ENCODE measurements at regions not wholly inside any gene's neighbourhood (a gene's known extent, or its start where the extent isn't known, plus 50 kb on each side); places are given as distances from the start of the nearest gene placed in this dataset.
A peak's percentile ranks its signal among the peaks of the same experiment; 100 is the strongest.

GRCh38 chr3:150194957-150195356 is 213.1 kb upstream of the TSC22D2 start:
- Histone ChIP-seq H3K4me1 (ENCODE audit: control insufficient read depth in 2 of 2, insufficient read depth in 1 of 2, low read depth in 1 of 2, low read length in 2 of 2) (peaks cover 0 to 1% of the 10 kb centered on the region in 2 donors), H3K36me3 (replicated peaks in 1 of 2; ENCODE audit: control insufficient read depth in 2 of 2, insufficient read depth in 2 of 2, low read length in 2 of 2) (no peaks in the 10 kb centered on the region), H3K4me2 (ENCODE audit: insufficient read depth, low read length, poor library complexity, severe bottlenecking) (no peak overlapping the region), H3K9ac (ENCODE audit: low read depth, low read length, poor library complexity) (no peak overlapping the region), H2BK15ac (ENCODE audit: low read length) (no peak overlapping the region), H4K91ac (ENCODE audit: low read depth, low read length, poor library complexity) (no peak overlapping the region), H4K8ac (ENCODE audit: low read depth, low read length) (no peak overlapping the region), H2BK5ac (ENCODE audit: low read length) (no peak overlapping the region), H2AFZ (ENCODE audit: low read length) (no peak overlapping the region), H3K9me3 (replicated peaks in 1 of 2; ENCODE audit: control insufficient read depth in 2 of 2, insufficient read depth in 1 of 2, low read depth in 1 of 2, low read length in 2 of 2) (peaks cover 0 to 4% of the 10 kb centered on the region in 2 donors), H3K4ac (ENCODE audit: low read length) (no peak overlapping the region), H2BK12ac (ENCODE audit: low read length) (no peak overlapping the region), H2AK5ac (ENCODE audit: low read depth, low read length) (no peak overlapping the region), H3K18ac (ENCODE audit: low read length) (no peak overlapping the region), H3K14ac (ENCODE audit: low read length) (no peak overlapping the region), H3K79me1 (ENCODE audit: low read depth, low read length) (no peaks in the 10 kb centered on the region), H3K27me3 (ENCODE audit: control insufficient read depth in 3 of 3, insufficient read depth in 3 of 3, low read depth in 1 of 3, low read length in 3 of 3) (no peaks in the 10 kb centered on the region), H3K27ac (replicated peaks; ENCODE audit: low read length) (no peak overlapping the region), H3K4me3 (ENCODE audit: low read length in 2 of 2) (no peak overlapping the region), H3K23ac (ENCODE audit: low read depth, low read length, poor library complexity) (no peak overlapping the region), H2BK120ac (ENCODE audit: low read depth, low read length) (no peak overlapping the region)
- DNase-seq (ENCODE audit: low spot score): no peak

- H3K18ac ChIP-seq (ENCODE audit: low read length): no peak overlapping the region
- no peak overlapping the region for H2AK5ac ChIP-seq (ENCODE audit: low read depth, low read length)
- no peak overlapping the region for H3K9ac ChIP-seq (ENCODE audit: low read depth, low read length, poor library complexity)
- no peak overlapping the region for H2BK5ac ChIP-seq (ENCODE audit: low read length)
- H4K91ac ChIP-seq (ENCODE audit: low read depth, low read length, poor library complexity): no peak overlapping the region
- H3K4me1 ChIP-seq (ENCODE audit: control insufficient read depth in 2 of 2, insufficient read depth in 1 of 2, low read depth in 1 of 2, low read length in 2 of 2): peaks cover 0 to 1% of the 10 kb centered on the region in 2 donors
- no peaks in the 10 kb centered on the region for H3K27me3 ChIP-seq (ENCODE audit: control insufficient read depth in 3 of 3, insufficient read depth in 3 of 3, low read depth in 1 of 3, low read length in 3 of 3)
- H3K9me3 ChIP-seq (replicated peaks in 1 of 2; ENCODE audit: control insufficient read depth in 2 of 2, insufficient read depth in 1 of 2, low read depth in 1 of 2, low read length in 2 of 2): peaks cover 0 to 4% of the 10 kb centered on the region in 2 donors
- no peak overlapping the region for H4K8ac ChIP-seq (ENCODE audit: low read depth, low read length)
- no peaks in the 10 kb centered on the region for H3K36me3 ChIP-seq (replicated peaks in 1 of 2; ENCODE audit: control insufficient read depth in 2 of 2, insufficient read depth in 2 of 2, low read length in 2 of 2)
- WGBS, 2 donors (ENCODE audit: extremely low coverage in 2 of 2, insufficient read length in 2 of 2, insufficient replicate concordance in 1 of 2): no CpG with 5 or more reads among the region's 4 CpGs
- H3K27ac ChIP-seq (replicated peaks; ENCODE audit: low read length): no peak overlapping the region
- no peak overlapping the region for H3K4me2 ChIP-seq (ENCODE audit: insufficient read depth, low read length, poor library complexity, severe bottlenecking)
- H2BK12ac ChIP-seq (ENCODE audit: low read length): no peak overlapping the region
- no peak for DNase-seq (ENCODE audit: low spot score)
- no peak overlapping the region for H2AFZ ChIP-seq (ENCODE audit: low read length)
- H3K4me3 ChIP-seq (ENCODE audit: low read length in 2 of 2): no peak overlapping the region
- no peak overlapping the region for H2BK120ac ChIP-seq (ENCODE audit: low read depth, low read length)
- H3K4ac ChIP-seq (ENCODE audit: low read length): no peak overlapping the region
- no peak overlapping the region for H3K14ac ChIP-seq (ENCODE audit: low read length)
- no peak overlapping the region for H2BK15ac ChIP-seq (ENCODE audit: low read length)
- no peaks in the 10 kb centered on the region for H3K79me1 ChIP-seq (ENCODE audit: low read depth, low read length)
- H3K23ac ChIP-seq (ENCODE audit: low read depth, low read length, poor library complexity): no peak overlapping the region
Measured at GRCh38 chr3:150194513-150194912, 213.6 kb upstream of the TSC22D2 start.

- Histone ChIP-seq H3K4me3 (ENCODE audit: low read length in 2 of 2) (peak overlapping the region in 1 of 2 donors; percentile 42), H3K9me3 (replicated peaks in 1 of 2; ENCODE audit: control insufficient read depth in 2 of 2, insufficient read depth in 1 of 2, low read depth in 1 of 2, low read length in 2 of 2) (peaks cover 0 to 4% of the 10 kb centered on the region in 2 donors), H3K23ac (ENCODE audit: low read depth, low read length, poor library complexity) (no peak overlapping the region), H3K79me1 (ENCODE audit: low read depth, low read length) (no peaks in the 10 kb centered on the region), H3K4ac (ENCODE audit: low read length) (no peak overlapping the region), H3K18ac (ENCODE audit: low read length) (no peak overlapping the region), H2BK120ac (ENCODE audit: low read depth, low read length) (no peak overlapping the region), H3K9ac (ENCODE audit: low read depth, low read length, poor library complexity) (no peak overlapping the region), H3K4me2 (ENCODE audit: insufficient read depth, low read length, poor library complexity, severe bottlenecking) (no peak overlapping the region), H4K8ac (ENCODE audit: low read depth, low read length) (no peak overlapping the region), H2AK5ac (ENCODE audit: low read depth, low read length) (no peak overlapping the region), H2BK15ac (ENCODE audit: low read length) (no peak overlapping the region), H2AFZ (ENCODE audit: low read length) (peak overlapping the region; percentile 86), H3K4me1 (ENCODE audit: control insufficient read depth in 2 of 2, insufficient read depth in 1 of 2, low read depth in 1 of 2, low read length in 2 of 2) (no peaks in the 10 kb centered on the region), H3K36me3 (replicated peaks in 1 of 2; ENCODE audit: control insufficient read depth in 2 of 2, insufficient read depth in 2 of 2, low read length in 2 of 2) (no peaks in the 10 kb centered on the region), H4K91ac (ENCODE audit: low read depth, low read length, poor library complexity) (no peak overlapping the region), H3K27ac (replicated peaks; ENCODE audit: low read length) (no peak overlapping the region), H3K14ac (ENCODE audit: low read length) (no peak overlapping the region), H3K27me3 (ENCODE audit: control insufficient read depth in 3 of 3, insufficient read depth in 3 of 3, low read depth in 1 of 3, low read length in 3 of 3) (no peaks in the 10 kb centered on the region), H2BK12ac (ENCODE audit: low read length) (no peak overlapping the region), H2BK5ac (ENCODE audit: low read length) (no peak overlapping the region)
- no CpG with 5 or more reads among the region's 8 CpGs for WGBS, 2 donors (ENCODE audit: extremely low coverage in 2 of 2, insufficient read length in 2 of 2, insufficient replicate concordance in 1 of 2)
- DNase-seq (ENCODE audit: low spot score): no peak
Measured at GRCh38 chr3:150184426-150185071, 213.9 kb upstream of the PFN2 start.

- no peak overlapping the region for H2BK120ac ChIP-seq (ENCODE audit: low read depth, low read length)
- H2AK5ac ChIP-seq (ENCODE audit: low read depth, low read length): no peak overlapping the region
- H4K8ac ChIP-seq (ENCODE audit: low read depth, low read length): no peak overlapping the region
- no CpG with 5 or more reads among the region's 22 CpGs for WGBS, 2 donors (ENCODE audit: extremely low coverage in 2 of 2, insufficient read length in 2 of 2, insufficient replicate concordance in 1 of 2)
- H3K79me1 ChIP-seq (ENCODE audit: low read depth, low read length): no peaks in the 10 kb centered on the region
- H3K27me3 ChIP-seq (ENCODE audit: control insufficient read depth in 3 of 3, insufficient read depth in 3 of 3, low read depth in 1 of 3, low read length in 3 of 3): no peaks in the 10 kb centered on the region
- peak overlapping the region; percentile 10 for H3K23ac ChIP-seq (ENCODE audit: low read depth, low read length, poor library complexity)
- no peak overlapping the region for H3K14ac ChIP-seq (ENCODE audit: low read length)
- no peaks in the 10 kb centered on the region for H3K36me3 ChIP-seq (replicated peaks in 1 of 2; ENCODE audit: control insufficient read depth in 2 of 2, insufficient read depth in 2 of 2, low read length in 2 of 2)
- peaks cover 0 to 4% of the 10 kb centered on the region in 2 donors for H3K9me3 ChIP-seq (replicated peaks in 1 of 2; ENCODE audit: control insufficient read depth in 2 of 2, insufficient read depth in 1 of 2, low read depth in 1 of 2, low read length in 2 of 2)
- H2BK12ac ChIP-seq (ENCODE audit: low read length): no peak overlapping the region
- no peaks in the 10 kb centered on the region for H3K4me1 ChIP-seq (ENCODE audit: control insufficient read depth in 2 of 2, insufficient read depth in 1 of 2, low read depth in 1 of 2, low read length in 2 of 2)
- H3K9ac ChIP-seq (ENCODE audit: low read depth, low read length, poor library complexity): no peak overlapping the region
- DNase-seq (ENCODE audit: low spot score): peak; percentile 59
- no peak overlapping the region for H4K91ac ChIP-seq (ENCODE audit: low read depth, low read length, poor library complexity)
- peak overlapping the region; percentile 86 for H2AFZ ChIP-seq (ENCODE audit: low read length)
- no peak overlapping the region for H3K4ac ChIP-seq (ENCODE audit: low read length)
- peak overlapping the region; percentile 9 to 42 for H3K4me3 ChIP-seq (ENCODE audit: low read length in 2 of 2)
- no peak overlapping the region for H2BK5ac ChIP-seq (ENCODE audit: low read length)
- H2BK15ac ChIP-seq (ENCODE audit: low read length): no peak overlapping the region
- peak overlapping the region; percentile 50 for H3K4me2 ChIP-seq (ENCODE audit: insufficient read depth, low read length, poor library complexity, severe bottlenecking)
- no peak overlapping the region for H3K27ac ChIP-seq (replicated peaks; ENCODE audit: low read length)
- H3K18ac ChIP-seq (ENCODE audit: low read length): no peak overlapping the region
Measured at GRCh38 chr3:150183678-150184425, 213.2 kb upstream of the PFN2 start.
